H1 (cell line): ENCODE measurements at regions not wholly inside any gene's neighbourhood (a gene's known extent, or its start where the extent isn't known, plus 50 kb on each side); places are given as distances from the start of the nearest gene placed in this dataset.

Experiments used
- CTCF ChIA-PET: fragments of 300-600 bp; sonication (Branson Sonifier 250); formaldehyde crosslinking; loops from one replicate; lab custom pipeline; 2021; ENCODE audit not compliant: partially characterized antibody; lab: Charles Lee
- POLR2A ChIA-PET: fragments of 300-600 bp; sonication (Branson Sonifier 250); formaldehyde crosslinking; loops from one replicate; lab custom pipeline; 2021; ENCODE audit warnings: inconsistent platforms; ENCODE audit not compliant: partially characterized antibody; lab: Charles Lee
- DNase-seq, 2 experiments: peaks; one replicate each; pipeline versions ENCODE4 v3.0.0 to v3.0.0-alpha.2; 2010 to 2022; ENCODE audit warnings: low spot score in 2 of 2, low read depth in 1 of 2, mixed read lengths in 1 of 2
- FAIRE-seq: peaks from 2 replicates; lab custom pipeline; 2011; peaks lifted over from hg19 to GRCh38; lab: Jason Lieb, UNC
- H2AFZ ChIP-seq: 2 replicates; pipeline ENCODE4 v1.8.1; 2012; ENCODE audit warnings: low read length, inconsistent platforms
- H2AK5ac ChIP-seq: 2 replicates; pipeline ENCODE4 v1.6.1; 2013; ENCODE audit warnings: low read depth, low read length
- H2BK120ac ChIP-seq: replicated peaks from 2 replicates; pipeline ENCODE3; 2013; ENCODE audit warnings: low read depth, low read length, inconsistent platforms
- H2BK12ac ChIP-seq: 2 replicates; pipeline ENCODE4 v1.6.1; 2013; ENCODE audit warnings: low read depth, low read length
- H2BK15ac ChIP-seq: 2 replicates; pipeline ENCODE4 v1.6.1; 2013; ENCODE audit warnings: low read length
- H2BK20ac ChIP-seq: 2 replicates; pipeline ENCODE4 v1.6.1; 2013; ENCODE audit warnings: low read length
- H2BK5ac ChIP-seq: 2 replicates; pipeline ENCODE4 v1.6.1; 2013; ENCODE audit warnings: low read depth, low read length
- H3K14ac ChIP-seq: 2 replicates; pipeline ENCODE4 v1.6.1; 2013; ENCODE audit warnings: inconsistent platforms; ENCODE audit not compliant: insufficient read length
- H3K18ac ChIP-seq: 2 replicates; pipeline ENCODE4 v1.6.1; 2013; ENCODE audit warnings: low read length; ENCODE audit errors: extremely low read depth
- H3K23ac ChIP-seq: 2 replicates; pipeline ENCODE4 v1.6.1; 2013; ENCODE audit warnings: inconsistent platforms; ENCODE audit not compliant: insufficient read length
- H3K23me2 ChIP-seq: 2 replicates; pipeline ENCODE4 v1.6.1; 2013; ENCODE audit warnings: low read depth, low read length
- H3K27ac ChIP-seq: 2 replicates; pipeline ENCODE4 v1.6.1; 2011; ENCODE audit warnings: low read depth, low read length, inconsistent platforms
- H3K27me3 ChIP-seq, 4 experiments: replicated peaks in 1 of 4; 1 replicate in 1 of 4; 2 replicates in 3 of 4; pipeline versions ENCODE4 v1.6.1 to v1.8.1; 2011 to 2013; ENCODE audit warnings: low read length in 3 of 4, mild to moderate bottlenecking in 3 of 4, inconsistent platforms in 2 of 4, mixed read lengths in 2 of 4, moderate library complexity in 1 of 4; ENCODE audit not compliant: control insufficient read depth in 3 of 4, insufficient read depth in 3 of 4; ENCODE audit errors: extremely low read depth in 1 of 4
- H3K36me3 ChIP-seq, 4 experiments: 2 replicates each; pipeline versions ENCODE4 v1.6.1 to v1.8.1; 2011 to 2013; ENCODE audit warnings: mild to moderate bottlenecking in 4 of 4, low read length in 3 of 4, moderate library complexity in 2 of 4, control low read depth in 1 of 4, inconsistent platforms in 1 of 4; ENCODE audit not compliant: insufficient read depth in 4 of 4, control insufficient read depth in 2 of 4
- H3K4ac ChIP-seq: replicated peaks from 2 replicates; pipeline ENCODE3; 2013; ENCODE audit warnings: low read length, low read depth, mixed read lengths, inconsistent platforms; ENCODE audit not compliant: insufficient read length
- H3K4me1 ChIP-seq, 4 experiments: replicated peaks in 1 of 4; 1 replicate in 1 of 4; 2 replicates in 3 of 4; pipeline versions ENCODE4 v1.6.1 to v1.8.1; 2011 to 2013; ENCODE audit warnings: low read length in 3 of 4, inconsistent platforms in 2 of 4, mixed read lengths in 1 of 4; ENCODE audit not compliant: insufficient read depth in 4 of 4, control insufficient read depth in 3 of 4
- H3K4me2 ChIP-seq, 2 experiments: 2 replicates each; pipeline versions ENCODE4 v1.6.1 to v1.8.1; 2011 to 2013; ENCODE audit warnings: low read depth in 2 of 2, low read length in 2 of 2, control low read depth in 1 of 2, inconsistent platforms in 1 of 2, mild to moderate bottlenecking in 1 of 2; ENCODE audit not compliant: insufficient read depth in 1 of 2
- H3K4me3 ChIP-seq, 4 experiments: fragments of 200-600, 300-600 bp in 1 of 4; sonication (generic), shearing (Covaris generic), sonication (Bioruptor Twin) in 1 of 4; 2 replicates each; pipeline versions ENCODE4 v1.5.1 to v1.8.1; 2011 to 2016; ENCODE audit warnings: low read length in 4 of 4, low read depth in 3 of 4, control low read depth in 2 of 4, inconsistent platforms in 2 of 4, mild to moderate bottlenecking in 2 of 4, mixed read lengths in 1 of 4, moderate library complexity in 1 of 4; ENCODE audit not compliant: insufficient read depth in 2 of 4; ENCODE audit errors: extremely low read depth in 1 of 4
- H3K56ac ChIP-seq: replicated peaks from 2 replicates; pipeline ENCODE3; 2013; ENCODE audit warnings: low read depth, mild to moderate bottlenecking, mixed read lengths, low read length, inconsistent platforms; ENCODE audit not compliant: insufficient read length
- H3K79me1 ChIP-seq: 2 replicates; pipeline ENCODE4 v1.6.1; 2013; ENCODE audit warnings: low read depth, low read length, control low read depth
- H3K79me2 ChIP-seq, 2 experiments: 2 replicates each; pipeline versions ENCODE4 v1.6.1 to v1.8.1; 2012 to 2013; ENCODE audit warnings: low read length in 2 of 2, mild to moderate bottlenecking in 2 of 2, inconsistent platforms in 1 of 2; ENCODE audit not compliant: insufficient read depth in 2 of 2, control insufficient read depth in 1 of 2
- H3K9ac ChIP-seq, 4 experiments: replicated peaks in 1 of 4; 1 replicate in 1 of 4; 2 replicates in 3 of 4; pipeline versions ENCODE4 v1.6.1 to v1.8.1; 2011 to 2013; ENCODE audit warnings: low read depth in 3 of 4, low read length in 3 of 4, control low read depth in 2 of 4, mild to moderate bottlenecking in 2 of 4, moderate library complexity in 2 of 4, inconsistent platforms in 1 of 4; ENCODE audit errors: extremely low read depth in 1 of 4
- H3K9me3 ChIP-seq, 2 experiments: 2 replicates each; pipeline versions ENCODE4 v1.6.1 to v1.8.1; 2012 to 2013; ENCODE audit warnings: mild to moderate bottlenecking in 2 of 2, moderate library complexity in 2 of 2, control low read depth in 1 of 2, inconsistent platforms in 1 of 2, low read depth in 1 of 2, low read length in 1 of 2, mixed read lengths in 1 of 2; ENCODE audit not compliant: insufficient read depth in 2 of 2
- H4K20me1 ChIP-seq, 2 experiments: replicated peaks in 1 of 2; 2 replicates each; pipeline versions ENCODE3 to v1.8.1; 2011 to 2013; ENCODE audit warnings: inconsistent platforms in 2 of 2, low read length in 2 of 2, mild to moderate bottlenecking in 1 of 2; ENCODE audit not compliant: insufficient read depth in 2 of 2, control insufficient read depth in 1 of 2
- H4K5ac ChIP-seq: 2 replicates; pipeline ENCODE4 v1.6.1; 2013; ENCODE audit warnings: low read length, low read depth, mixed read lengths, inconsistent platforms; ENCODE audit not compliant: insufficient read length
- H4K8ac ChIP-seq: 2 replicates; pipeline ENCODE4 v1.8.0; 2013; ENCODE audit warnings: mild to moderate bottlenecking, moderate library complexity, low read length, inconsistent platforms; ENCODE audit not compliant: insufficient read depth; ENCODE audit errors: extremely low read depth
- H4K91ac ChIP-seq: replicated peaks from 2 replicates; pipeline ENCODE3; 2013; ENCODE audit warnings: low read length, mixed read lengths, inconsistent platforms; ENCODE audit not compliant: insufficient read length
- ASH2L ChIP-seq: fragments of 200-600, 300-600 bp; sonication (generic); IDR thresholded peaks from one replicate; pipeline ENCODE4 v1.7.1; 2017; ENCODE audit warnings: low read length
- BCL11A ChIP-seq, 2 experiments: IDR thresholded peaks; one replicate each; pipeline ENCODE4 v1.6.1; 2011; ENCODE audit warnings: low read depth in 2 of 2, low read length in 2 of 2, mild to moderate bottlenecking in 2 of 2
- CBX8 ChIP-seq: fragments of 300-800, 300-1000 bp; sonication (generic); IDR thresholded peaks from 2 replicates; pipeline ENCODE4 v1.7.1; 2016; ENCODE audit warnings: low read depth, low read length, borderline replicate concordance
- CHD2 ChIP-seq: IDR thresholded peaks from 2 replicates; pipeline ENCODE4 v1.6.1; 2012; ENCODE audit warnings: low read length, improper control_type of control experiment
- CREB1 ChIP-seq: IDR thresholded peaks from 2 replicates; pipeline ENCODE4 v1.6.1; 2012; ENCODE audit warnings: inconsistent platforms
- EGR1 ChIP-seq: IDR thresholded peaks from 2 replicates; pipeline ENCODE4 v1.6.1; 2011; ENCODE audit warnings: low read depth, low read length, borderline replicate concordance
- EP300 ChIP-seq, 2 experiments: IDR thresholded peaks; 1 replicate in 1 of 2; 2 replicates in 1 of 2; pipeline ENCODE4 v1.6.1; 2011 to 2012; ENCODE audit warnings: low read depth in 2 of 2, low read length in 2 of 2, mild to moderate bottlenecking in 2 of 2, borderline replicate concordance in 1 of 2, inconsistent platforms in 1 of 2, moderate library complexity in 1 of 2
- JUN ChIP-seq: IDR thresholded peaks from 2 replicates; pipeline ENCODE4 v1.6.1; 2011; ENCODE audit warnings: low read depth, mild to moderate bottlenecking, improper control_type of control experiment, low read length
- POLR2A ChIP-seq, 2 experiments: IDR thresholded peaks; 1 replicate in 1 of 2; 2 replicates in 1 of 2; pipeline ENCODE4 v1.6.1; 2011; ENCODE audit warnings: low read depth in 2 of 2, low read length in 2 of 2, mild to moderate bottlenecking in 2 of 2; ENCODE audit errors: control extremely low read depth in 1 of 2
- RBBP5 ChIP-seq: IDR thresholded peaks from 2 replicates; pipeline ENCODE4 v1.7.1; 2012; ENCODE audit warnings: low read depth, mild to moderate bottlenecking, inconsistent platforms, low read length, moderate library complexity, borderline replicate concordance
- SRF ChIP-seq: IDR thresholded peaks from 2 replicates; pipeline ENCODE4 v1.6.1; 2011; ENCODE audit warnings: mild to moderate bottlenecking, low read depth, low read length, moderate library complexity
- TAF7 ChIP-seq: optimal IDR thresholded peaks from 2 replicates; pipeline ENCODE3; 2011; ENCODE audit warnings: low read depth, mild to moderate bottlenecking, inconsistent platforms, low read length, moderate library complexity, borderline replicate concordance
- WGBS, 2 experiments: shearing (Covaris generic) in 1 of 2; methylation state at CpG; one replicate each; pipeline versions ENCODE4 v1.1.6 to v1.1.7; 2013 to 2015; ENCODE audit warnings: low lambda C conversion rate in 2 of 2, mixed read lengths in 2 of 2, inconsistent platforms in 1 of 2, low coverage in 1 of 2, missing lambda C conversion rate in 1 of 2; ENCODE audit not compliant: insufficient replicate concordance in 2 of 2, insufficient coverage in 1 of 2, insufficient read length in 1 of 2; ENCODE audit errors: extremely low coverage in 1 of 2, missing lambda C conversion rate in 1 of 2; 5-methylcytosine and 5-hydroxymethylcytosine counted together
- TF ChIP-seq, protein P1 (sequence below): IDR thresholded peaks from 2 replicates; pipeline ENCODE4 v1.6.1; 2012; ENCODE audit warnings: inconsistent platforms
- TF ChIP-seq, protein P2 (sequence below): IDR thresholded peaks from 2 replicates; pipeline ENCODE4 v1.6.1; 2012; ENCODE audit warnings: low read length, inconsistent platforms

DNA sequence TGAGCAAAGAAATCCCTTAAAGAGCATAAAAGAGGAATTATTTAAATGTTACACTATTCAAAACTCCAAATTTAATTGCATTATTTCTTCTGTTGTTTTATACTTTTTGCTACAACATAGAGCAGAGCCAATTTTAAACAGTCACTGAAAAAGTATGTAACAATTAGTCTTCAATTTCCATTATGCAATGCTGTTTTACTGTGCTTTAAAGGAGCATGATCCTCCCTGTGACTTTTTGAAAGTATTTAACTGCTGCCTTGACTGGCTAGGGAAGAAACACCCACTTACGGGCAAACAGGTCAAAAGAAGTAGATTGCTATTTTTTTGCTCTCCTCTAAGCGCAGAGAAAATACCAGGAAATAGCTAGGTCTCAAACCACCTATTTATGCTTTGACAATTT lies 217.4 kb upstream of the GCFC2 start:
- Histone ChIP-seq H3K4ac (no peak overlapping the region), H2AFZ (no peak overlapping the region), H3K9me3 (no peaks in the 10 kb centered on the region), H2AK5ac (no peak overlapping the region), H3K79me2 (no peaks in the 10 kb centered on the region), H3K79me1 (no peaks in the 10 kb centered on the region), H3K23me2 (no peaks in the 10 kb centered on the region), H3K36me3 (no peaks in the 10 kb centered on the region), H3K23ac (no peak overlapping the region), H4K20me1 (no peaks in the 10 kb centered on the region), H3K27ac (no peak overlapping the region), H2BK5ac (no peak overlapping the region), H3K14ac (no peak overlapping the region), H2BK15ac (no peak overlapping the region), H4K8ac (no peak overlapping the region), H3K27me3 (no peaks in the 10 kb centered on the region), H2BK12ac (no peak overlapping the region), H3K4me3 (no peak overlapping the region), H4K91ac (no peak overlapping the region), H4K5ac (no peak overlapping the region), H3K18ac (no peak overlapping the region), H3K4me1 (no peaks in the 10 kb centered on the region), H3K56ac (no peak overlapping the region), H3K9ac (no peak overlapping the region), H3K4me2 (no peak overlapping the region), H2BK120ac (no peak overlapping the region), H2BK20ac (no peak overlapping the region)
- DNase-seq (no peak), FAIRE-seq (no peak)
- POLR2A ChIA-PET = no interaction called here
- 91% methylated on average over 2 of the region's 2 CpGs; no CpG with 5 or more reads in 1 of the 2 experiments for WGBS, 2 experiments
- CTCF ChIA-PET = no interaction called here
- TF ChIP-seq, protein P1, sequence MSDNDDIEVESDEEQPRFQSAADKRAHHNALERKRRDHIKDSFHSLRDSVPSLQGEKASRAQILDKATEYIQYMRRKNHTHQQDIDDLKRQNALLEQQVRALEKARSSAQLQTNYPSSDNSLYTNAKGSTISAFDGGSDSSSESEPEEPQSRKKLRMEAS = no peak
- no peak for TF ChIP-seq CREB1
- TF ChIP-seq POLR2A (IDR thresholded peaks at IDR 0.05; ENCODE audit: control extremely low read depth in 1 of 2, low read depth in 2 of 2, low read length in 2 of 2) = no peak
- TF ChIP-seq TAF7 = no peak
- TF ChIP-seq JUN = no peak
- no peak for TF ChIP-seq BCL11A (IDR thresholded peaks at IDR 0.05; ENCODE audit: low read depth in 2 of 2, low read length in 2 of 2)
- no peak for TF ChIP-seq CBX8
- no peak for TF ChIP-seq CHD2
- no peak for TF ChIP-seq ASH2L
- TF ChIP-seq SRF = no peak
- no peak for TF ChIP-seq RBBP5
- TF ChIP-seq EGR1 = no peak
- TF ChIP-seq, protein P2, sequence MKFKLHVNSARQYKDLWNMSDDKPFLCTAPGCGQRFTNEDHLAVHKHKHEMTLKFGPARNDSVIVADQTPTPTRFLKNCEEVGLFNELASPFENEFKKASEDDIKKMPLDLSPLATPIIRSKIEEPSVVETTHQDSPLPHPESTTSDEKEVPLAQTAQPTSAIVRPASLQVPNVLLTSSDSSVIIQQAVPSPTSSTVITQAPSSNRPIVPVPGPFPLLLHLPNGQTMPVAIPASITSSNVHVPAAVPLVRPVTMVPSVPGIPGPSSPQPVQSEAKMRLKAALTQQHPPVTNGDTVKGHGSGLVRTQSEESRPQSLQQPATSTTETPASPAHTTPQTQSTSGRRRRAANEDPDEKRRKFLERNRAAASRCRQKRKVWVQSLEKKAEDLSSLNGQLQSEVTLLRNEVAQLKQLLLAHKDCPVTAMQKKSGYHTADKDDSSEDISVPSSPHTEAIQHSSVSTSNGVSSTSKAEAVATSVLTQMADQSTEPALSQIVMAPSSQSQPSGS = no peak
- TF ChIP-seq EP300 (IDR thresholded peaks at IDR 0.05; ENCODE audit: borderline replicate concordance in 1 of 2, low read depth in 2 of 2, low read length in 2 of 2) = no peak
